ENCODE measurements at regions not wholly inside any gene's neighbourhood (a gene's known extent, or its start where the extent isn't known, plus 50 kb on each side); places are given as distances from the start of the nearest gene placed in this dataset.

DNA sequence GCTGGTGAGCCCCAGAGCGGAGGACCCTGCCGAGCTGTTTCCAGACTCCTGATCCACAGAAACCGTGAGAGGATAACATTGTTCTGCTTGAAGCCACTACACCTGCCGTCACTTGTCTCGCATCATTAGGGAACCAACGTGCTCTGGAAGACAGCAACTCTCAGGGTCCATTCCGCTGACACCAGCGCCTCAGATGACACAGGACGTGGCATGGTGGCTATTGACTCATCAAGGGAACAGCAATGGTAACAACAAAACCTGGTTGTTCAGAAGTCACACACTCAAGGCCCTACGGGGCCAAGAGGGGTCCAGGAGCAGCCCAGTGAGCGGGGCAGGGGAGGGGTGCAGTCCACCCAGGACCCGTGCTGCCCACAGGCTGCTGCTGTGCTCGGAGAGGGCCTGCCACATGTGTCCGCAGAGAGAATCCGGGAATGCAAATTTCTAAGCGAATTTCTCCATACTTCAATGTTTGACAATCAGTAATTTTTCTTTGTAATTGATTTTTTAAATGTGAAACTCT, 110.4 kb downstream of the TTLL2 start:
- no peaks in the 10 kb centered on the region for H3K36me3 ChIP-seq
- no peak overlapping the region for H3K27ac ChIP-seq
- H3K4me1 ChIP-seq, result no peaks in the 10 kb centered on the region
- H3K4me3 ChIP-seq, result no peak overlapping the region
- ATAC-seq (no peak), DNase-seq (no peak)
- in situ Hi-C loops (cut with MboI; ENCODE audit: low sequenced_read_pairs in 4 of 4), result no loop called here
- intact Hi-C loops (cut with DNase I; ENCODE audit: low total_unique reads), result no loop called here
- no peak for TF ChIP-seq POLR2A (IDR thresholded peaks at IDR 0.05)
- TF ChIP-seq, protein P1, sequence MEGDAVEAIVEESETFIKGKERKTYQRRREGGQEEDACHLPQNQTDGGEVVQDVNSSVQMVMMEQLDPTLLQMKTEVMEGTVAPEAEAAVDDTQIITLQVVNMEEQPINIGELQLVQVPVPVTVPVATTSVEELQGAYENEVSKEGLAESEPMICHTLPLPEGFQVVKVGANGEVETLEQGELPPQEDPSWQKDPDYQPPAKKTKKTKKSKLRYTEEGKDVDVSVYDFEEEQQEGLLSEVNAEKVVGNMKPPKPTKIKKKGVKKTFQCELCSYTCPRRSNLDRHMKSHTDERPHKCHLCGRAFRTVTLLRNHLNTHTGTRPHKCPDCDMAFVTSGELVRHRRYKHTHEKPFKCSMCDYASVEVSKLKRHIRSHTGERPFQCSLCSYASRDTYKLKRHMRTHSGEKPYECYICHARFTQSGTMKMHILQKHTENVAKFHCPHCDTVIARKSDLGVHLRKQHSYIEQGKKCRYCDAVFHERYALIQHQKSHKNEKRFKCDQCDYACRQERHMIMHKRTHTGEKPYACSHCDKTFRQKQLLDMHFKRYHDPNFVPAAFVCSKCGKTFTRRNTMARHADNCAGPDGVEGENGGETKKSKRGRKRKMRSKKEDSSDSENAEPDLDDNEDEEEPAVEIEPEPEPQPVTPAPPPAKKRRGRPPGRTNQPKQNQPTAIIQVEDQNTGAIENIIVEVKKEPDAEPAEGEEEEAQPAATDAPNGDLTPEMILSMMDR (IDR thresholded peaks at IDR 0.05 in 4 of 5, conservative IDR thresholded peaks at IDR 0.05 in 1 of 5), result no peak
- no peaks in the 10 kb centered on the region for H3K27me3 ChIP-seq
- no peaks in the 10 kb centered on the region for H3K9me3 ChIP-seq

DNA sequence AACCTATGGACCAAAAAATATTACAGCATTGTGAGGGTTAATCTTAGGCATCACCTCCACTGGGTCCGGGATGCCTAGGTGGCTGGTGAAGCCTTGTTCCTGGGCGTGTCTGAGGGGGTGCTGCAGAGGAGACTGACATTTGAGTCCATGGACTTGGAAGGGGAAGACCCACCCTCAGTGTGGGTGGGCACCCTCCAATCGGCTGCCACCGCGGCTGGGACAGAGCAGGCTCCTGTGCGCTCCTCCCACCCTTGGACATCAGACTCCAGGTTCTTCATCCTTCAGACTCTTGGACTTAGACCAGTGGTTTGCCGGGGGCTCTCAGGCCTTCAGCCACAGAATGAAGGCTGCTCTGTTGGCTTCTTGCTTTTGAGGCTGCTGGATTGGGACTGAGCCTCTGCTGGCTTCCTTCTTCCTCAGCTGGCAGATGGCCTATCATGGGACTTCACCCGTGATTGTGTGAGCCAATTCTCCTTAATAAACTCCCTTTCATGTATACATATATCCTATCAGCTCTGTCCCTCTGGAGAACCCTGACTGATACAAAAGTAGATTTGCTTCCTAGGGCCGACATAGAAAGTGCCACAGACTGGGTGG, 113.1 kb downstream of the TTLL2 start:
- intact Hi-C loops (cut with DNase I; ENCODE audit: low total_unique reads), result no loop called here
- Histone ChIP-seq H3K27me3 (no peaks in the 10 kb centered on the region), H3K36me3 (no peaks in the 10 kb centered on the region), H3K4me3 (no peak overlapping the region), H3K4me1 (no peaks in the 10 kb centered on the region), H3K27ac (no peak overlapping the region), H3K9me3 (no peaks in the 10 kb centered on the region)
- no peak for ATAC-seq
- TF ChIP-seq POLR2A (IDR thresholded peaks at IDR 0.05), result no peak
- TF ChIP-seq, protein P1 (IDR thresholded peaks at IDR 0.05 in 4 of 5, conservative IDR thresholded peaks at IDR 0.05 in 1 of 5), result no peak
- in situ Hi-C loops (cut with MboI; ENCODE audit: low sequenced_read_pairs in 4 of 4), result no loop called here
- DNase-seq, result no peak

DNA sequence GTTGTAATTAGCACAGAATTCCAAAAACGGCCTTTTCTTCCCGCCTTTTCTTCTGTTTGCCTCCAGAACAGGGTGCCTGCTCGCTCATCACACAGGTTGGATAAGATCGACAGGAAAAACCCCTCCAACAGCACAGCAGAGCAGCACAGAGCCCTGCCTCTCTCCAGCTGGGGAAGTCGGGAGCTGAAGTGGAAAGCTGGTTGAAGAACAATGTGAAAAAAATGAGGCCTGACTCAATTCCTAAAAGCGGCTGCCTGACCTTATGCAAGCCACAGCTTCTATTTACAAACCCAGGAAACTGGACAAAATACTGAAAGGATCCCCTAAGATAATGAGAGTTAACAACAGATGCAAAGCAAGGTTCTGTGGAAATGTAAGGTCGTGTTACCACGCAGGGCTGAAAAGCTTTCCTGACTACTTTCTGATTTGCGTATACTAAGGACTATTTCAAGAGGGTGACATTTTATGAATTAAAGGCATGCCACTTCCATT, 116.9 kb downstream of the TTLL2 start:
- no peak for DNase-seq
- Histone ChIP-seq H3K4me1 (no peaks in the 10 kb centered on the region), H3K4me3 (no peak overlapping the region), H3K27me3 (no peaks in the 10 kb centered on the region), H3K36me3 (no peaks in the 10 kb centered on the region), H3K9me3 (no peaks in the 10 kb centered on the region), H3K27ac (no peak overlapping the region)
- in situ Hi-C loops (cut with MboI; ENCODE audit: low sequenced_read_pairs in 4 of 4), result no loop called here
- intact Hi-C loops (cut with DNase I; ENCODE audit: low total_unique reads), result no loop called here
- no peak for ATAC-seq
- no peak for TF ChIP-seq POLR2A (IDR thresholded peaks at IDR 0.05)
- TF ChIP-seq, protein P1 (IDR thresholded peaks at IDR 0.05 in 4 of 5, conservative IDR thresholded peaks at IDR 0.05 in 1 of 5), result no peak

DNA sequence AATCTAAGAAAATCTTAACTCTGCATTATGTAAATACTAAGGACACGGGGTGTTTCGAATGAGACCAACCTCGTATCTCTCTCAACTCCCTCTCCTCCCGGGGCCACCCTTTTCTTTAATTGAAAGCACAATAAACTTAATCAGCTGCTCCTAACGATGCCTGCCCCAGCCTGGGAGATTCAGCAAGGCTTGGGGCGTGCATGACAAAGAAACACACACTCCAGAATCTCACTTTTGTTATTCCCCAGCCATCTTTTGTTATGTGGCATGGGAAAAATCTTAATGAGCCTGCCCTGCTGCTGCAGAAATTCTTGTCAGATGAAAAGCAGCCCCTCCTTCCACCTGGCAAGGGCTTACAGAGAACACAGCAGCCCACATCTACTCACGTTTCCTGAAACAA, 117.4 kb downstream of the TTLL2 start:
- Histone ChIP-seq H3K36me3 (no peaks in the 10 kb centered on the region), H3K4me3 (no peak overlapping the region), H3K27me3 (no peaks in the 10 kb centered on the region), H3K9me3 (no peaks in the 10 kb centered on the region), H3K4me1 (no peaks in the 10 kb centered on the region), H3K27ac (no peak overlapping the region)
- no peak for TF ChIP-seq POLR2A (IDR thresholded peaks at IDR 0.05)
- TF ChIP-seq, protein P1 (IDR thresholded peaks at IDR 0.05 in 4 of 5, conservative IDR thresholded peaks at IDR 0.05 in 1 of 5), result no peak
- ATAC-seq (no peak), DNase-seq (no peak)
- intact Hi-C loops (cut with DNase I; ENCODE audit: low total_unique reads), result no loop called here
- in situ Hi-C loops (cut with MboI; ENCODE audit: low sequenced_read_pairs in 4 of 4), result no loop called here
